SK-N-SH treated with all-trans-retinoic acid at 6 μM for 48 hours (cell line): ENCODE measurements at regions not wholly inside any gene's neighbourhood (a gene's known extent, or its start where the extent isn't known, plus 50 kb on each side); places are given as distances from the start of the nearest gene placed in this dataset.

ENCODE experiments used
- ARNTL ChIP-seq: fragments of 450-650 bp; formaldehyde crosslinking; IDR thresholded peaks from 2 replicates; pipeline ENCODE4 v1.5.0; 2020; ENCODE audit warnings: low read depth, mild to moderate bottlenecking, moderate library complexity, borderline replicate concordance
- CSRNP3 ChIP-seq: fragments of 250-450 bp; sonication (Bioruptor Pico); IDR thresholded peaks from 2 replicates; pipeline ENCODE4 v1.5.1; 2021; ENCODE audit warnings: mild to moderate bottlenecking, moderate library complexity
- ISL1 ChIP-seq: fragments of 250-450 bp; sonication (Bioruptor Pico); IDR thresholded peaks from 2 replicates; pipeline ENCODE4 v2.1.2; 2022; ENCODE audit warnings: mild to moderate bottlenecking, moderate library complexity
- PATZ1 ChIP-seq: fragments of 250-450 bp; sonication (Bioruptor Pico); IDR thresholded peaks from 2 replicates; pipeline ENCODE4 v1.8.0; 2020; ENCODE audit warnings: mild to moderate bottlenecking, moderate library complexity, borderline replicate concordance
- RARB ChIP-seq: fragments of 250-450 bp; sonication (Bioruptor Pico); IDR thresholded peaks from 2 replicates; pipeline ENCODE4 v1.8.0; 2021; ENCODE audit warnings: mild to moderate bottlenecking, moderate library complexity
- TCF4 ChIP-seq: fragments of 250-450 bp; sonication (Bioruptor Pico); IDR thresholded peaks from 2 replicates; pipeline ENCODE4 v1.8.0; 2021; ENCODE audit warnings: mild to moderate bottlenecking, moderate library complexity, borderline replicate concordance
- TF ChIP-seq, protein P1 (sequence below): fragments of 250-450 bp; sonication (Bioruptor Pico); IDR thresholded peaks from 2 replicates; pipeline ENCODE4 v1.8.0; 2021; ENCODE audit warnings: low read depth, mild to moderate bottlenecking, moderate library complexity, borderline replicate concordance
- TF ChIP-seq, protein P2 (sequence below): fragments of 250-450 bp; sonication (Bioruptor Pico); IDR thresholded peaks from 2 replicates; pipeline ENCODE4 v1.5.1; 2020; ENCODE audit warnings: low read depth, mild to moderate bottlenecking, moderate library complexity

DNA sequence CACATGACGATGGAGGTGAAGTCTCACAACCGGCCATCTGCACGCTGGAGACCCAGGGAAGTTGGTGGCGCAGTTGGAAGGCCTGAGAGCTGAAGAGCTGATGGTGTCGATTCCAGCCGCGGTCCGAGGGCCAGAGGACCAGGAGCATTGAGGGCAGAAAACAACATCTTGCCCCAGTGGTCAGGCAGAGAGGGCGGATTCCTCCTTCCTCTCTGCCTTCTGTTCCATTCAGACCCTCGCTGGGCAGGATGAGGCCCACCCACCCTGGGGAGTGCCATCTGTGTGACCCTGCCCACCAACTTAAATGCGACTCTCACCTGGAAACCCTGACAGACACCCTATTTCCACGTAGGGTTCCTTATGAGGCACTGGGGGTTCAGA is 120.7 kb upstream of the PMEPA1 start:
- TF ChIP-seq, protein P1, sequence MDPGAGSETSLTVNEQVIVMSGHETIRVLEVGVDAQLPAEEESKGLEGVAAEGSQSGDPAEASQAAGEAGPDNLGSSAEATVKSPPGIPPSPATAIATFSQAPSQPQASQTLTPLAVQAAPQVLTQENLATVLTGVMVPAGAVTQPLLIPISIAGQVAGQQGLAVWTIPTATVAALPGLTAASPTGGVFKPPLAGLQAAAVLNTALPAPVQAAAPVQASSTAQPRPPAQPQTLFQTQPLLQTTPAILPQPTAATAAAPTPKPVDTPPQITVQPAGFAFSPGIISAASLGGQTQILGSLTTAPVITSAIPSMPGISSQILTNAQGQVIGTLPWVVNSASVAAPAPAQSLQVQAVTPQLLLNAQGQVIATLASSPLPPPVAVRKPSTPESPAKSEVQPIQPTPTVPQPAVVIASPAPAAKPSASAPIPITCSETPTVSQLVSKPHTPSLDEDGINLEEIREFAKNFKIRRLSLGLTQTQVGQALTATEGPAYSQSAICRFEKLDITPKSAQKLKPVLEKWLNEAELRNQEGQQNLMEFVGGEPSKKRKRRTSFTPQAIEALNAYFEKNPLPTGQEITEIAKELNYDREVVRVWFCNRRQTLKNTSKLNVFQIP (CRISPR knock-in tag), result no peak
- no peak for TF ChIP-seq ISL1 (CRISPR knock-in tag)
- TF ChIP-seq, protein P2, sequence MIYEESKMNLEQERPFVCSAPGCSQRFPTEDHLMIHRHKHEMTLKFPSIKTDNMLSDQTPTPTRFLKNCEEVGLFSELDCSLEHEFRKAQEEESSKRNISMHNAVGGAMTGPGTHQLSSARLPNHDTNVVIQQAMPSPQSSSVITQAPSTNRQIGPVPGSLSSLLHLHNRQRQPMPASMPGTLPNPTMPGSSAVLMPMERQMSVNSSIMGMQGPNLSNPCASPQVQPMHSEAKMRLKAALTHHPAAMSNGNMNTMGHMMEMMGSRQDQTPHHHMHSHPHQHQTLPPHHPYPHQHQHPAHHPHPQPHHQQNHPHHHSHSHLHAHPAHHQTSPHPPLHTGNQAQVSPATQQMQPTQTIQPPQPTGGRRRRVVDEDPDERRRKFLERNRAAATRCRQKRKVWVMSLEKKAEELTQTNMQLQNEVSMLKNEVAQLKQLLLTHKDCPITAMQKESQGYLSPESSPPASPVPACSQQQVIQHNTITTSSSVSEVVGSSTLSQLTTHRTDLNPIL (CRISPR knock-in tag), result no peak
- TF ChIP-seq ARNTL (CRISPR knock-in tag), result no peak
- TF ChIP-seq TCF4 (CRISPR knock-in tag), result no peak
- TF ChIP-seq RARB (CRISPR knock-in tag), result no peak
- no peak for TF ChIP-seq CSRNP3 (CRISPR knock-in tag)
- TF ChIP-seq PATZ1 (CRISPR knock-in tag), result no peak
